SK-N-SH (cell line): ENCODE measurements at regions not wholly inside any gene's neighbourhood (a gene's known extent, or its start where the extent isn't known, plus 50 kb on each side); places are given as distances from the start of the nearest gene placed in this dataset.

Source experiments
- CTCF ChIA-PET: fragments of 300-600, 350-600 bp; formaldehyde crosslinking; extraction: SDS; loops from one replicate; lab custom pipeline; 2021; lab: Yijun Ruan, JAX
- POLR2A ChIA-PET: fragments of 350-600 bp; sonication (Branson Sonifier 250); formaldehyde crosslinking; extraction: SDS; loops from one replicate; lab custom pipeline; 2020; ENCODE audit warnings: antibody characterized with exemption, inconsistent platforms; lab: Yijun Ruan, JAX
- DNase-seq: peaks from one replicate; pipeline ENCODE4 v3.0.0; 2012
- H2AFZ ChIP-seq: fragments of 200-600 bp; sonication (generic); 2 replicates; pipeline ENCODE4 v1.8.1; 2016; ENCODE audit warnings: antibody characterized with exemption, mild to moderate bottlenecking, low read depth
- H3F3A ChIP-seq: fragments of 200-600 bp; sonication (generic); replicated peaks from 2 replicates; pipeline ENCODE3; 2016; ENCODE audit warnings: antibody characterized with exemption, mild to moderate bottlenecking; ENCODE audit not compliant: insufficient read depth
- H3K27ac ChIP-seq, 2 experiments: fragments of 200-500 bp in 1 of 2; fragments of 200-600 bp in 1 of 2; sonication (Bioruptor generic) in 1 of 2; sonication (generic), shearing (Covaris generic) in 1 of 2; 2 replicates each; pipeline versions ENCODE4 v1.5.1 to v1.6.1; 2014 to 2016; ENCODE audit warnings: low read depth in 2 of 2, inconsistent platforms in 1 of 2, low read length in 1 of 2, mild to moderate bottlenecking in 1 of 2, mixed read lengths in 1 of 2
- H3K27me3 ChIP-seq: fragments of 200-600 bp; sonication (generic), shearing (Covaris generic); 2 replicates; pipeline ENCODE4 v1.6.1; 2016; ENCODE audit warnings: mixed run types; ENCODE audit not compliant: insufficient read depth
- H3K36me3 ChIP-seq, 2 experiments: fragments of 200-500 bp in 1 of 2; fragments of 200-600 bp in 1 of 2; sonication (Bioruptor generic) in 1 of 2; sonication (generic) in 1 of 2; replicated peaks in 1 of 2; 2 replicates each; pipeline versions ENCODE3 to v1.5.1; 2014 to 2016; ENCODE audit warnings: low read length in 1 of 2, mild to moderate bottlenecking in 1 of 2; ENCODE audit not compliant: insufficient read depth in 2 of 2, control insufficient read depth in 1 of 2
- H3K4me1 ChIP-seq, 2 experiments: fragments of 200-500 bp in 1 of 2; fragments of 200-600 bp in 1 of 2; sonication (Bioruptor generic) in 1 of 2; sonication (generic), shearing (Covaris generic) in 1 of 2; 2 replicates each; pipeline versions ENCODE4 v1.5.1 to v1.6.1; 2014 to 2016; ENCODE audit warnings: low read depth in 1 of 2, low read length in 1 of 2, mixed run types in 1 of 2; ENCODE audit not compliant: insufficient read depth in 2 of 2, control insufficient read depth in 1 of 2
- H3K4me2 ChIP-seq: fragments of 200-600 bp; sonication (generic), shearing (Covaris generic); 2 replicates; pipeline ENCODE4 v1.6.1; 2017; ENCODE audit warnings: mixed run types
- H3K4me3 ChIP-seq, 2 experiments: fragments of 200-500 bp in 1 of 2; fragments of 200-600 bp in 1 of 2; sonication (Bioruptor generic) in 1 of 2; sonication (generic), shearing (Covaris generic) in 1 of 2; 2 replicates each; pipeline versions ENCODE4 v1.5.1 to v1.8.1; 2014 to 2016; ENCODE audit warnings: low read depth in 2 of 2, inconsistent platforms in 1 of 2, low read length in 1 of 2, mild to moderate bottlenecking in 1 of 2, mixed read lengths in 1 of 2, moderate library complexity in 1 of 2
- H3K79me2 ChIP-seq: fragments of 200-600 bp; sonication (generic); 2 replicates; pipeline ENCODE4 v1.8.1; 2017; ENCODE audit warnings: mild to moderate bottlenecking; ENCODE audit not compliant: insufficient read depth
- H3K9ac ChIP-seq: fragments of 200-600 bp; sonication (generic); 2 replicates; pipeline ENCODE4 v1.6.1; 2017; ENCODE audit warnings: mixed run types
- H3K9me2 ChIP-seq: fragments of 200-600 bp; sonication (generic); 2 replicates; pipeline ENCODE4 v1.6.1; 2017; ENCODE audit warnings: mixed run types
- H3K9me3 ChIP-seq: fragments of 200-600 bp; sonication (generic); 2 replicates; pipeline ENCODE4 v1.6.1; 2017; ENCODE audit warnings: mixed run types, mild to moderate bottlenecking, moderate library complexity
- H4K20me1 ChIP-seq: fragments of 200-600 bp; sonication (generic); 2 replicates; pipeline ENCODE4 v1.6.1; 2017; ENCODE audit warnings: mild to moderate bottlenecking, mixed run types; ENCODE audit not compliant: insufficient read depth
- CHD2 ChIP-seq: fragments of 150-350 bp; IDR thresholded peaks from 2 replicates; pipeline ENCODE4 v1.6.1; 2018; ENCODE audit warnings: low read length; ENCODE audit not compliant: partially characterized antibody
- ELF1 ChIP-seq: IDR thresholded peaks from 2 replicates; pipeline ENCODE4 v1.4.0; 2012
- EZH2phosphoT487 ChIP-seq: fragments of 200-600 bp; sonication (generic); IDR thresholded peaks from 2 replicates; pipeline ENCODE4 v1.6.1; 2017; ENCODE audit warnings: low read depth, mixed run types, mild to moderate bottlenecking, antibody characterized with exemption, moderate library complexity, borderline replicate concordance
- FOSL2 ChIP-seq: IDR thresholded peaks from 2 replicates; pipeline ENCODE4 v1.4.0; 2012; ENCODE audit warnings: low read depth, mild to moderate bottlenecking, moderate library complexity, borderline replicate concordance
- FOXJ3 ChIP-seq: sonication (generic); formaldehyde crosslinking; IDR thresholded peaks from 2 replicates; pipeline ENCODE4 v1.5.1; 2020; ENCODE audit warnings: mild to moderate bottlenecking, missing genetic modification reagents
- GABPA ChIP-seq: IDR thresholded peaks from 2 replicates; pipeline ENCODE4 v1.4.0; 2012; ENCODE audit warnings: low read depth, mild to moderate bottlenecking
- GATA2 ChIP-seq: sonication (generic); formaldehyde crosslinking; IDR thresholded peaks from 2 replicates; pipeline ENCODE4 v1.5.0; 2020; ENCODE audit warnings: mild to moderate bottlenecking, missing genetic modification reagents
- JUND ChIP-seq: IDR thresholded peaks from 2 replicates; pipeline ENCODE4 v1.4.0; 2012
- MEF2A ChIP-seq: IDR thresholded peaks from 2 replicates; pipeline ENCODE4 v1.4.0; 2012; ENCODE audit warnings: low read depth, borderline replicate concordance
- POLR2AphosphoS5 ChIP-seq: IDR thresholded peaks from 2 replicates; pipeline ENCODE4 v1.6.1; 2012; ENCODE audit warnings: low read depth, low read length
- RAD21 ChIP-seq: IDR thresholded peaks from 2 replicates; pipeline ENCODE4 v1.6.1; 2012; ENCODE audit warnings: mild to moderate bottlenecking, low read length
- RFX5 ChIP-seq: IDR thresholded peaks from 2 replicates; pipeline ENCODE4 v1.6.1; 2012; ENCODE audit warnings: mild to moderate bottlenecking, improper control_type of control experiment, low read length
- SIN3A ChIP-seq: IDR thresholded peaks from 2 replicates; pipeline ENCODE4 v1.6.1; 2012; ENCODE audit warnings: low read depth, mild to moderate bottlenecking, low read length, moderate library complexity, borderline replicate concordance
- TCF12 ChIP-seq: IDR thresholded peaks from 2 replicates; pipeline ENCODE4 v1.4.0; 2012
- WGBS: methylation state at CpG from one replicate; pipeline ENCODE4 v1.1.6; 2017; ENCODE audit warnings: low lambda C conversion rate; 5-methylcytosine and 5-hydroxymethylcytosine counted together
- TF ChIP-seq, protein P1 (sequence below): IDR thresholded peaks from 2 replicates; pipeline ENCODE4; 2012
- TF ChIP-seq, protein P2 (sequence below): fragments of 200-600 bp; sonication (generic); IDR thresholded peaks from 2 replicates; pipeline ENCODE4 v1.6.1; 2017; ENCODE audit warnings: antibody characterized with exemption, mild to moderate bottlenecking, moderate library complexity
- TF ChIP-seq, protein P3 (sequence below): fragments of 150-350 bp; IDR thresholded peaks from 2 replicates; pipeline ENCODE4 v1.6.1; 2016; ENCODE audit warnings: mild to moderate bottlenecking, low read depth, low read length
- TF ChIP-seq, protein P4 (sequence below): IDR thresholded peaks from 2 replicates; pipeline ENCODE4 v1.4.0; 2012; ENCODE audit warnings: low read depth, borderline replicate concordance

DNA sequence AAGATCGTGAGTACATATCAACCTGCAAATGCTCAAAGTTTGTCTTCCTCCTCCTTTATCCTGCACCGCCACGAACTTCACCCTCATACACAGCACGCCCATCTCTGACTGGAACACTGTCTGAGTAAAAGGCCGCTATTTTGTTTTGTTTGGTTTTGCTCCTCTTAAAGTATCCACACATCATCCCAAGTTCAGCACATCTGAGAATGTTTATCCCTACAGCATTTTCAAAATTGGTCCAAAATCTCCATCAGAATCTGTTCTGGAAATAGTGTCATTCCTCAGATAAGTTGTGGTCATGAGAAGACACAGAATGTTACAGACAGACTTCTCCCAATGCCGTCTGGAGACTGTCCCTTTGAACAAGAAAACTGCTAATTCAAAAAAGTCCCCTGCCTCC is 251.6 kb upstream of the ARID1B start (continued):
- TF ChIP-seq MEF2A, result no peak
- no peak for TF ChIP-seq FOSL2
- no peak for TF ChIP-seq POLR2AphosphoS5
- no peak for TF ChIP-seq FOXJ3
- TF ChIP-seq GABPA, result no peak
- TF ChIP-seq, all 33 proteins: peak for 0

DNA sequence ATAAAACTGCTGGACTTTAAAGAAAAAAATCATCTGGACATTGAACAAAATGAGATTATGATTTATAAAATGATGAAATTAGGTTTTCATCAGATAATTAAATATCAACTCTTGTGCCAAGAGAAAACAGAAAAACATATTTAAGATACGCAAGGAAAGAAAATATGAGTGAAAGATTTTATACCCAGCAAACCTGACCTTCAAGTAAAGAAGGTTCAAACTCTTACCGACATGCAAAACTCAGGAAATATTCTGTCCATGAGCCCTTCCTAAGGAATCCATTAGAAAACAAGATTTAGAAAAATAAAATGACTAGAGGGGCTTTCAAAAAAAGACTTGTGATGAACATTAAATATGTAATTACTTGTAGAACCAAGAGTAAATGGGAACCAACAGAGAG is 257.2 kb upstream of the ARID1B start:
- ChIA-PET CTCF (no interaction called here), POLR2A (no interaction called here)
- no peak for DNase-seq
- no peaks in the 10 kb centered on the region for H3K9me3 ChIP-seq
- H3K4me3 ChIP-seq, result no peak overlapping the region
- H3K4me1 ChIP-seq, result no peaks in the 10 kb centered on the region
- H4K20me1 ChIP-seq, result no peaks in the 10 kb centered on the region
- H3F3A ChIP-seq, result no peaks in the 10 kb centered on the region
- H3K4me2 ChIP-seq, result no peak overlapping the region
- H3K27ac ChIP-seq, result no peak overlapping the region
- TF ChIP-seq, protein P1, sequence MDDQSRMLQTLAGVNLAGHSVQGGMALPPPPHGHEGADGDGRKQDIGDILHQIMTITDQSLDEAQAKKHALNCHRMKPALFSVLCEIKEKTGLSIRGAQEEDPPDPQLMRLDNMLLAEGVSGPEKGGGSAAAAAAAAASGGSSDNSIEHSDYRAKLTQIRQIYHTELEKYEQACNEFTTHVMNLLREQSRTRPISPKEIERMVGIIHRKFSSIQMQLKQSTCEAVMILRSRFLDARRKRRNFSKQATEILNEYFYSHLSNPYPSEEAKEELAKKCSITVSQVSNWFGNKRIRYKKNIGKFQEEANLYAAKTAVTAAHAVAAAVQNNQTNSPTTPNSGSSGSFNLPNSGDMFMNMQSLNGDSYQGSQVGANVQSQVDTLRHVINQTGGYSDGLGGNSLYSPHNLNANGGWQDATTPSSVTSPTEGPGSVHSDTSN, result no peak
- TF ChIP-seq, protein P2, sequence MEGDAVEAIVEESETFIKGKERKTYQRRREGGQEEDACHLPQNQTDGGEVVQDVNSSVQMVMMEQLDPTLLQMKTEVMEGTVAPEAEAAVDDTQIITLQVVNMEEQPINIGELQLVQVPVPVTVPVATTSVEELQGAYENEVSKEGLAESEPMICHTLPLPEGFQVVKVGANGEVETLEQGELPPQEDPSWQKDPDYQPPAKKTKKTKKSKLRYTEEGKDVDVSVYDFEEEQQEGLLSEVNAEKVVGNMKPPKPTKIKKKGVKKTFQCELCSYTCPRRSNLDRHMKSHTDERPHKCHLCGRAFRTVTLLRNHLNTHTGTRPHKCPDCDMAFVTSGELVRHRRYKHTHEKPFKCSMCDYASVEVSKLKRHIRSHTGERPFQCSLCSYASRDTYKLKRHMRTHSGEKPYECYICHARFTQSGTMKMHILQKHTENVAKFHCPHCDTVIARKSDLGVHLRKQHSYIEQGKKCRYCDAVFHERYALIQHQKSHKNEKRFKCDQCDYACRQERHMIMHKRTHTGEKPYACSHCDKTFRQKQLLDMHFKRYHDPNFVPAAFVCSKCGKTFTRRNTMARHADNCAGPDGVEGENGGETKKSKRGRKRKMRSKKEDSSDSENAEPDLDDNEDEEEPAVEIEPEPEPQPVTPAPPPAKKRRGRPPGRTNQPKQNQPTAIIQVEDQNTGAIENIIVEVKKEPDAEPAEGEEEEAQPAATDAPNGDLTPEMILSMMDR, result no peak
- TF ChIP-seq FOSL2, result no peak
- TF ChIP-seq, protein P3, sequence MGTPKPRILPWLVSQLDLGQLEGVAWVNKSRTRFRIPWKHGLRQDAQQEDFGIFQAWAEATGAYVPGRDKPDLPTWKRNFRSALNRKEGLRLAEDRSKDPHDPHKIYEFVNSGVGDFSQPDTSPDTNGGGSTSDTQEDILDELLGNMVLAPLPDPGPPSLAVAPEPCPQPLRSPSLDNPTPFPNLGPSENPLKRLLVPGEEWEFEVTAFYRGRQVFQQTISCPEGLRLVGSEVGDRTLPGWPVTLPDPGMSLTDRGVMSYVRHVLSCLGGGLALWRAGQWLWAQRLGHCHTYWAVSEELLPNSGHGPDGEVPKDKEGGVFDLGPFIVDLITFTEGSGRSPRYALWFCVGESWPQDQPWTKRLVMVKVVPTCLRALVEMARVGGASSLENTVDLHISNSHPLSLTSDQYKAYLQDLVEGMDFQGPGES, result no peak
- TF ChIP-seq, protein P4, sequence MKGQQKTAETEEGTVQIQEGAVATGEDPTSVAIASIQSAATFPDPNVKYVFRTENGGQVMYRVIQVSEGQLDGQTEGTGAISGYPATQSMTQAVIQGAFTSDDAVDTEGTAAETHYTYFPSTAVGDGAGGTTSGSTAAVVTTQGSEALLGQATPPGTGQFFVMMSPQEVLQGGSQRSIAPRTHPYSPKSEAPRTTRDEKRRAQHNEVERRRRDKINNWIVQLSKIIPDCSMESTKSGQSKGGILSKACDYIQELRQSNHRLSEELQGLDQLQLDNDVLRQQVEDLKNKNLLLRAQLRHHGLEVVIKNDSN, result no peak
- TF ChIP-seq GATA2 (CRISPR knock-in tag), result no peak
- no peak for TF ChIP-seq ELF1
- TF ChIP-seq JUND, result no peak
- TF ChIP-seq RFX5, result no peak
- H2AFZ ChIP-seq, result no peak overlapping the region
- no peak overlapping the region for H3K9ac ChIP-seq
- no peaks in the 10 kb centered on the region for H3K9me2 ChIP-seq
- H3K79me2 ChIP-seq, result no peaks in the 10 kb centered on the region
- WGBS, result 84% methylated on average over 2 of the region's 2 CpGs
- no peaks in the 10 kb centered on the region for H3K27me3 ChIP-seq
- no peaks in the 10 kb centered on the region for H3K36me3 ChIP-seq

DNA sequence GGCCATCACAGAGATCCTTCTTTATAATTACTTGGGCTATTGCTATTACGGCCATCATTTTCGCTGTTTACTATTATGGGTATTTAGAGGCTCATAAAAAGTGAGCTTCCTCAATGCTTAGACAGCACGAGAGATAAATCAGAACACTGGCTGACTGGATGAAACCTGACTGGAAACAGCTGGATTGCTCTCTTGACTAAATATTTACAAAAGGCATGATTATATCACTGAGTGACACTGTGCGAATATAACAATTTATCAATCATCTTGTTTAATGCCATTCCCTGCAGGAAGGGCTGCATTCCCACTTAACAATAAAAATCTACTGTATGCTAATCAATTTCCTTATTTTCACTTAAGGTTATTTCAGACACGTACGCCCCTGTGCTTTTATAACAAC is 260.1 kb upstream of the ARID1B start:
- WGBS, result 73% methylated on average over 6 of the region's 6 CpGs
- Histone ChIP-seq H3K4me1 (no peaks in the 10 kb centered on the region), H3F3A (no peaks in the 10 kb centered on the region), H3K27me3 (no peaks in the 10 kb centered on the region), H3K4me2 (no peak overlapping the region), H4K20me1 (no peaks in the 10 kb centered on the region), H3K36me3 (no peaks in the 10 kb centered on the region), H3K4me3 (no peak overlapping the region), H3K9ac (no peak overlapping the region), H2AFZ (no peak overlapping the region), H3K9me2 (no peaks in the 10 kb centered on the region), H3K27ac (no peak overlapping the region), H3K79me2 (no peaks in the 10 kb centered on the region), H3K9me3 (no peaks in the 10 kb centered on the region)
- POLR2A ChIA-PET, result no interaction called here
- TF ChIP-seq FOSL2 (no peak), RAD21 (no peak), GATA2 (CRISPR knock-in tag) (no peak), CHD2 (no peak), TCF12 (no peak), EZH2phosphoT487 (no peak), SIN3A (no peak)
- TF ChIP-seq, protein P4, result no peak
- TF ChIP-seq, protein P2, result no peak
- no peak for DNase-seq
- CTCF ChIA-PET, result no interaction called here
